H1 (cell line): ENCODE measurements at regions not wholly inside any gene's neighbourhood (a gene's known extent, or its start where the extent isn't known, plus 50 kb on each side); places are given as distances from the start of the nearest gene placed in this dataset.

Source experiments
- CTCF ChIA-PET: fragments of 300-600 bp; sonication (Branson Sonifier 250); formaldehyde crosslinking; loops from one replicate; lab custom pipeline; 2021; ENCODE audit not compliant: partially characterized antibody; lab: Charles Lee
- POLR2A ChIA-PET: fragments of 300-600 bp; sonication (Branson Sonifier 250); formaldehyde crosslinking; loops from one replicate; lab custom pipeline; 2021; ENCODE audit warnings: inconsistent platforms; ENCODE audit not compliant: partially characterized antibody; lab: Charles Lee
- DNase-seq, 2 experiments: peaks; one replicate each; pipeline versions ENCODE4 v3.0.0 to v3.0.0-alpha.2; 2010 to 2022; ENCODE audit warnings: low spot score in 2 of 2, low read depth in 1 of 2, mixed read lengths in 1 of 2
- FAIRE-seq: peaks from 2 replicates; lab custom pipeline; 2011; peaks lifted over from hg19 to GRCh38; lab: Jason Lieb, UNC
- H2AFZ ChIP-seq: 2 replicates; pipeline ENCODE4 v1.8.1; 2012; ENCODE audit warnings: low read length, inconsistent platforms
- H2AK5ac ChIP-seq: 2 replicates; pipeline ENCODE4 v1.6.1; 2013; ENCODE audit warnings: low read depth, low read length
- H2BK120ac ChIP-seq: replicated peaks from 2 replicates; pipeline ENCODE3; 2013; ENCODE audit warnings: low read depth, low read length, inconsistent platforms
- H2BK12ac ChIP-seq: 2 replicates; pipeline ENCODE4 v1.6.1; 2013; ENCODE audit warnings: low read depth, low read length
- H2BK15ac ChIP-seq: 2 replicates; pipeline ENCODE4 v1.6.1; 2013; ENCODE audit warnings: low read length
- H2BK20ac ChIP-seq: 2 replicates; pipeline ENCODE4 v1.6.1; 2013; ENCODE audit warnings: low read length
- H2BK5ac ChIP-seq: 2 replicates; pipeline ENCODE4 v1.6.1; 2013; ENCODE audit warnings: low read depth, low read length
- H3K14ac ChIP-seq: 2 replicates; pipeline ENCODE4 v1.6.1; 2013; ENCODE audit warnings: inconsistent platforms; ENCODE audit not compliant: insufficient read length
- H3K18ac ChIP-seq: 2 replicates; pipeline ENCODE4 v1.6.1; 2013; ENCODE audit warnings: low read length; ENCODE audit errors: extremely low read depth
- H3K23ac ChIP-seq: 2 replicates; pipeline ENCODE4 v1.6.1; 2013; ENCODE audit warnings: inconsistent platforms; ENCODE audit not compliant: insufficient read length
- H3K23me2 ChIP-seq: 2 replicates; pipeline ENCODE4 v1.6.1; 2013; ENCODE audit warnings: low read depth, low read length
- H3K27ac ChIP-seq: 2 replicates; pipeline ENCODE4 v1.6.1; 2011; ENCODE audit warnings: low read depth, low read length, inconsistent platforms
- H3K27me3 ChIP-seq, 4 experiments: replicated peaks in 1 of 4; 1 replicate in 1 of 4; 2 replicates in 3 of 4; pipeline versions ENCODE4 v1.6.1 to v1.8.1; 2011 to 2013; ENCODE audit warnings: low read length in 3 of 4, mild to moderate bottlenecking in 3 of 4, inconsistent platforms in 2 of 4, mixed read lengths in 2 of 4, moderate library complexity in 1 of 4; ENCODE audit not compliant: control insufficient read depth in 3 of 4, insufficient read depth in 3 of 4; ENCODE audit errors: extremely low read depth in 1 of 4
- H3K36me3 ChIP-seq, 4 experiments: 2 replicates each; pipeline versions ENCODE4 v1.6.1 to v1.8.1; 2011 to 2013; ENCODE audit warnings: mild to moderate bottlenecking in 4 of 4, low read length in 3 of 4, moderate library complexity in 2 of 4, control low read depth in 1 of 4, inconsistent platforms in 1 of 4; ENCODE audit not compliant: insufficient read depth in 4 of 4, control insufficient read depth in 2 of 4
- H3K4ac ChIP-seq: replicated peaks from 2 replicates; pipeline ENCODE3; 2013; ENCODE audit warnings: low read length, low read depth, mixed read lengths, inconsistent platforms; ENCODE audit not compliant: insufficient read length
- H3K4me1 ChIP-seq, 4 experiments: replicated peaks in 1 of 4; 1 replicate in 1 of 4; 2 replicates in 3 of 4; pipeline versions ENCODE4 v1.6.1 to v1.8.1; 2011 to 2013; ENCODE audit warnings: low read length in 3 of 4, inconsistent platforms in 2 of 4, mixed read lengths in 1 of 4; ENCODE audit not compliant: insufficient read depth in 4 of 4, control insufficient read depth in 3 of 4
- H3K4me2 ChIP-seq, 2 experiments: 2 replicates each; pipeline versions ENCODE4 v1.6.1 to v1.8.1; 2011 to 2013; ENCODE audit warnings: low read depth in 2 of 2, low read length in 2 of 2, control low read depth in 1 of 2, inconsistent platforms in 1 of 2, mild to moderate bottlenecking in 1 of 2; ENCODE audit not compliant: insufficient read depth in 1 of 2
- H3K4me3 ChIP-seq, 4 experiments: fragments of 200-600, 300-600 bp in 1 of 4; sonication (generic), shearing (Covaris generic), sonication (Bioruptor Twin) in 1 of 4; 2 replicates each; pipeline versions ENCODE4 v1.5.1 to v1.8.1; 2011 to 2016; ENCODE audit warnings: low read length in 4 of 4, low read depth in 3 of 4, control low read depth in 2 of 4, inconsistent platforms in 2 of 4, mild to moderate bottlenecking in 2 of 4, mixed read lengths in 1 of 4, moderate library complexity in 1 of 4; ENCODE audit not compliant: insufficient read depth in 2 of 4; ENCODE audit errors: extremely low read depth in 1 of 4
- H3K56ac ChIP-seq: replicated peaks from 2 replicates; pipeline ENCODE3; 2013; ENCODE audit warnings: low read depth, mild to moderate bottlenecking, mixed read lengths, low read length, inconsistent platforms; ENCODE audit not compliant: insufficient read length
- H3K79me1 ChIP-seq: 2 replicates; pipeline ENCODE4 v1.6.1; 2013; ENCODE audit warnings: low read depth, low read length, control low read depth
- H3K79me2 ChIP-seq, 2 experiments: 2 replicates each; pipeline versions ENCODE4 v1.6.1 to v1.8.1; 2012 to 2013; ENCODE audit warnings: low read length in 2 of 2, mild to moderate bottlenecking in 2 of 2, inconsistent platforms in 1 of 2; ENCODE audit not compliant: insufficient read depth in 2 of 2, control insufficient read depth in 1 of 2
- H3K9ac ChIP-seq, 4 experiments: replicated peaks in 1 of 4; 1 replicate in 1 of 4; 2 replicates in 3 of 4; pipeline versions ENCODE4 v1.6.1 to v1.8.1; 2011 to 2013; ENCODE audit warnings: low read depth in 3 of 4, low read length in 3 of 4, control low read depth in 2 of 4, mild to moderate bottlenecking in 2 of 4, moderate library complexity in 2 of 4, inconsistent platforms in 1 of 4; ENCODE audit errors: extremely low read depth in 1 of 4
- H3K9me3 ChIP-seq, 2 experiments: 2 replicates each; pipeline versions ENCODE4 v1.6.1 to v1.8.1; 2012 to 2013; ENCODE audit warnings: mild to moderate bottlenecking in 2 of 2, moderate library complexity in 2 of 2, control low read depth in 1 of 2, inconsistent platforms in 1 of 2, low read depth in 1 of 2, low read length in 1 of 2, mixed read lengths in 1 of 2; ENCODE audit not compliant: insufficient read depth in 2 of 2
- H4K20me1 ChIP-seq, 2 experiments: replicated peaks in 1 of 2; 2 replicates each; pipeline versions ENCODE3 to v1.8.1; 2011 to 2013; ENCODE audit warnings: inconsistent platforms in 2 of 2, low read length in 2 of 2, mild to moderate bottlenecking in 1 of 2; ENCODE audit not compliant: insufficient read depth in 2 of 2, control insufficient read depth in 1 of 2
- H4K5ac ChIP-seq: 2 replicates; pipeline ENCODE4 v1.6.1; 2013; ENCODE audit warnings: low read length, low read depth, mixed read lengths, inconsistent platforms; ENCODE audit not compliant: insufficient read length
- H4K8ac ChIP-seq: 2 replicates; pipeline ENCODE4 v1.8.0; 2013; ENCODE audit warnings: mild to moderate bottlenecking, moderate library complexity, low read length, inconsistent platforms; ENCODE audit not compliant: insufficient read depth; ENCODE audit errors: extremely low read depth
- H4K91ac ChIP-seq: replicated peaks from 2 replicates; pipeline ENCODE3; 2013; ENCODE audit warnings: low read length, mixed read lengths, inconsistent platforms; ENCODE audit not compliant: insufficient read length
- ASH2L ChIP-seq: fragments of 200-600, 300-600 bp; sonication (generic); IDR thresholded peaks from one replicate; pipeline ENCODE4 v1.7.1; 2017; ENCODE audit warnings: low read length
- ATF2 ChIP-seq: IDR thresholded peaks from 2 replicates; pipeline ENCODE4 v1.6.1; 2012; ENCODE audit warnings: low read length, inconsistent platforms
- CHD1 ChIP-seq: IDR thresholded peaks from 2 replicates; pipeline ENCODE4 v1.6.1; 2012; ENCODE audit warnings: low read depth, low read length, improper control_type of control experiment
- NANOG ChIP-seq: IDR thresholded peaks from 2 replicates; pipeline ENCODE4 v1.6.1; 2011; ENCODE audit warnings: low read length, low read depth, mild to moderate bottlenecking, inconsistent platforms; ENCODE audit not compliant: insufficient read depth, poor library complexity, severe bottlenecking
- SAP30 ChIP-seq: fragments of 300-600 bp; sonication (generic); IDR thresholded peaks from 2 replicates; pipeline ENCODE4 v1.7.1; 2012; ENCODE audit warnings: low read length, moderate library complexity, mild to moderate bottlenecking, inconsistent platforms; ENCODE audit not compliant: insufficient read depth, insufficient replicate concordance
- SP4 ChIP-seq: IDR thresholded peaks from 2 replicates; pipeline ENCODE4 v1.6.1; 2012; ENCODE audit warnings: low read length, inconsistent platforms
- TAF1 ChIP-seq: IDR thresholded peaks from 2 replicates; pipeline ENCODE4 v1.6.1; 2011; ENCODE audit warnings: mild to moderate bottlenecking, low read depth, low read length
- TAF7 ChIP-seq: optimal IDR thresholded peaks from 2 replicates; pipeline ENCODE3; 2011; ENCODE audit warnings: low read depth, mild to moderate bottlenecking, inconsistent platforms, low read length, moderate library complexity, borderline replicate concordance
- TEAD4 ChIP-seq: IDR thresholded peaks from 2 replicates; pipeline ENCODE4 v1.6.1; 2012; ENCODE audit warnings: low read depth, low read length, inconsistent platforms, mixed read lengths

GRCh38 chr4:137131201-137131600, 401.1 kb downstream of the PCDH18 start:
- Histone ChIP-seq H2BK120ac (no peak overlapping the region), H2BK15ac (no peak overlapping the region), H3K9ac (no peak overlapping the region), H4K20me1 (no peaks in the 10 kb centered on the region), H3K36me3 (no peaks in the 10 kb centered on the region), H3K4me2 (no peak overlapping the region), H2BK12ac (no peak overlapping the region), H3K4ac (no peak overlapping the region), H3K79me2 (no peaks in the 10 kb centered on the region), H3K14ac (no peak overlapping the region), H3K4me1 (no peaks in the 10 kb centered on the region), H3K56ac (no peak overlapping the region), H4K91ac (no peak overlapping the region), H4K5ac (no peak overlapping the region), H3K23me2 (no peaks in the 10 kb centered on the region; the same call in 1 of the 2 replicates), H3K27ac (no peak overlapping the region), H3K4me3 (no peak overlapping the region), H2BK5ac (no peak overlapping the region), H4K8ac (no peak overlapping the region), H3K23ac (no peak overlapping the region), H2AK5ac (no peak overlapping the region), H2BK20ac (no peak overlapping the region), H2AFZ (no peak overlapping the region), H3K9me3 (no peaks in the 10 kb centered on the region), H3K18ac (no peak overlapping the region), H3K27me3 (no peaks in the 10 kb centered on the region), H3K79me1 (no peaks in the 10 kb centered on the region)
- DNase-seq (no peak), FAIRE-seq (no peak)
- POLR2A ChIA-PET, result no interaction called here
- CTCF ChIA-PET, result interaction anchor here (0.6 kb wide), 1 partner anchor 42 kb away, joined by 3 read pairs; no protein-coding TSS in a partner anchor
- TF ChIP-seq TAF7 (no peak), SAP30 (no peak), NANOG (no peak), CHD1 (no peak), SP4 (no peak), TAF1 (no peak), ATF2 (no peak), TEAD4 (no peak), ASH2L (no peak)
